ENCODE measurements at regions not wholly inside any gene's neighbourhood (a gene's known extent, or its start where the extent isn't known, plus 50 kb on each side); places are given as distances from the start of the nearest gene placed in this dataset.

DNA sequence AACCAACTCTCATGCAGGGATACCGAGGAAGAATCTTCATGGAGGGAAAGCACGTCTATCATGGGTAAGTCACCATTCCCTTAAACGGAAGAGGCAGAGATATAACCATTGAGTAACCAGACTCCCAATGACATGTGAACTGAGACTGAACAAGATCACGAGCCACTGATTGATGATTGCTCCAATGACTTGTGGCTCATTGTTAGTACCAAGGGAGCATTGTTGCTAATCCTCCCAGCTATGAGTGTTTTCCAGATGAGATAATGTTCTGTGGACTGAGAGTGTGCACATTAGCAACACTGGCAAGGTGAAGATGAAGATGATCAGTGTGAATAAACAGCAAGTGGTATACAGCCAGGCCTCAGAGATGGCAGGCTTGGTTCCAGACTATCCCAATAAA is 219.2 kb upstream of the MAP3K1 start:
- no peak for DNase-seq (ENCODE audit: extremely low read depth, low read depth, low spot score)

GRCh38 chr5:56595566-56595965 is 219.8 kb upstream of the MAP3K1 start:
- DNase-seq (ENCODE audit: extremely low read depth, low read depth, low spot score) = no peak

DNA sequence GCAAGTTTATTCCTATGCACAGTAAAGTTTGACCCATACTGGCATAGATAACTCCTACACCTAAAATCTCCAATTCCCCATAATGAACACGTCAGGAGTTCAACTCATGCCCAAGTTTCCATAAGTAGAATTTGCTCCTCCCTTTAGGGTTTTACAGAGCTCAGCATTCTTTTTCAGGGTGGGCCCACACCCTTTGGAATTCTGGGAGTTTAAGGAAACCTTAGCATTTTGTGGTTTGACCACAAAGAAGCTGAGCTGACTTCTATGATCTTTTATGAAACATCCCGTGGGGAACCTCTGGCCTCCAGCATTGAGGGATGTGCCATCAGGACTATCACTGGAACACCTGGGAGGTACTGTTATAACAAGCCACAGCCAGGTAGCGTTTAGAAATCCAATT is 220.6 kb upstream of the MAP3K1 start:
- DNase-seq (ENCODE audit: extremely low read depth, low read depth, low spot score) = no peak

DNA sequence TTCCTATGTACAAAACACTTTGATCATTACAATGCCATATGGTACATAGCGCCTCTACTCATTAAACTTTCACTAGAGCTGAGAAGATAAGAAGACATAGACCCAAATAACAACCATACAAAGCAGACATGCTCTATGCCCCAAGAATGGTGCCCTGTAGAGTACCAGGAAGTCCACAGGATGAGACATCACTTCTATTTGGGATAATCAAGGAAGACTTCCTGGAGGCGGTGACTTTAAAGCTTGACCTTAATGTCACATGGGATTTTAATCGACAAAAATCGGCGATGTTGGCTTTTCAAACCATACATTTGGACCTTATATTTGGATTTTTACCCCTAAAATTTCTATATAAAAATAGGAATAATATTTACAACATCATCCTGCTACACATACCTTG is 224.3 kb upstream of the MAP3K1 start:
- no peak for DNase-seq (ENCODE audit: extremely low read depth, low read depth, low spot score)

DNA sequence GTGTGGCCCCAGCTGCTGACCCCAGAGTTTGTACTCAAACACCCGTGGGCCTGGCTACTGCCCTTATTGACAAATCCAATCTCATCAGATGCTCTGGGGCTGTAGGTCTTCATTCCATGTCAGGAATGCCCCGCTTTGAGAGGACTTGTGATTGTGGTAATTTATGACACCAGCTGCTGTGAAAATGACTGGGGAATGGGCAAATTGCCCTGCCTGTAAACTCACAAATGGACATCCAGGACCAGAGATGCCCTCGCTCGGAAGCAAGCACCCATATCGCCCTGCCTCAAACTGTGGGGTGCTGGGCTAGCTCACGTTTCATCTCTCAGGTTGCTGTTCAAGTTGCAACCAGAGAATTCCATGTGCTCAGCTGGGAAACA is 225.9 kb upstream of the MAP3K1 start:
- no peak for DNase-seq (ENCODE audit: extremely low read depth, low read depth, low spot score)

DNA sequence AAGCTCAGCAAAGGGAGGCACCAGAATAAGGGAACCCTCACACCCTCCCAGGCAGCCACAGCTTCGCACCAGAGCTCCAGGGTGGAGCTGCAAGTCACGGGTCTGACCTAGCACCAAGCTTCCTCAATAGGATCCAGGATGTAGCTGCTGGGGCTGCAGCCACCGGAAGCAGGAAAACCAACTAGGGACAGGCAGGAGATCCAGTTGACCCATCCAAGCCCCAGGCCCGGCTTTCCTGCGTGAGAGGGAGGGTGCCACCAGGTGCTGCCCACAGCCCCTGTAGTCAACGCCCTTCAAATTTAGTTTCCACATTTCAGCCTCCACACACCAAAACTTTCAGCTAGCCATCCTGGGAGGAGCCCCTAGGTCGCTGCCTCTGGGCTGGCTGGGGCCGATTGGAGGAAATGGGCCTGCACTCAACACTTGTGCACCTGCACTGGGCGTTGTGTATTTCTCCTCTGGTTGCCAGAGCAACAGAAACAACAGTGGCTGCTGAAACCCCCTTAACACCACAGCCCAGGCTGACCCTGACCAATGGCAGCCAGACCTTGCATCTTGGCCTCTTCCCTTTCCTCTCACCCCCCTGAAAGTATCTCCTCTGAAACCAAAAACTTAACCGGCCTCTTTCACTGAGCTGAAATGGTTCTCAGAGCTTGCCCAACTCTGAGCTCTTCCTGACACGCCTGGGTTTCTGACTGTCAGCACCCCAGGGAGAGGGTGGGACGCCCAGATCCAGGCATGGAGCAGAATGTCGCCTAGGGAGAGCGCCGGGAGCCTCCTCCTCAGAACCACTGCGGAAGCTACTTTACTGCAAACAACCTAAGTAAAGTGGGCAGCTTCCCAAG is 226.5 kb upstream of the MAP3K1 start:
- DNase-seq (ENCODE audit: extremely low read depth, low read depth, low spot score) = no peak

GRCh38 chr5:56588131-56588487 is 227.2 kb upstream of the MAP3K1 start:
- DNase-seq (ENCODE audit: extremely low read depth, low read depth, low spot score) = no peak

GRCh38 chr5:56587381-56588130 is 227.8 kb upstream of the MAP3K1 start:
- no peak for DNase-seq (ENCODE audit: extremely low read depth, low read depth, low spot score)

DNA sequence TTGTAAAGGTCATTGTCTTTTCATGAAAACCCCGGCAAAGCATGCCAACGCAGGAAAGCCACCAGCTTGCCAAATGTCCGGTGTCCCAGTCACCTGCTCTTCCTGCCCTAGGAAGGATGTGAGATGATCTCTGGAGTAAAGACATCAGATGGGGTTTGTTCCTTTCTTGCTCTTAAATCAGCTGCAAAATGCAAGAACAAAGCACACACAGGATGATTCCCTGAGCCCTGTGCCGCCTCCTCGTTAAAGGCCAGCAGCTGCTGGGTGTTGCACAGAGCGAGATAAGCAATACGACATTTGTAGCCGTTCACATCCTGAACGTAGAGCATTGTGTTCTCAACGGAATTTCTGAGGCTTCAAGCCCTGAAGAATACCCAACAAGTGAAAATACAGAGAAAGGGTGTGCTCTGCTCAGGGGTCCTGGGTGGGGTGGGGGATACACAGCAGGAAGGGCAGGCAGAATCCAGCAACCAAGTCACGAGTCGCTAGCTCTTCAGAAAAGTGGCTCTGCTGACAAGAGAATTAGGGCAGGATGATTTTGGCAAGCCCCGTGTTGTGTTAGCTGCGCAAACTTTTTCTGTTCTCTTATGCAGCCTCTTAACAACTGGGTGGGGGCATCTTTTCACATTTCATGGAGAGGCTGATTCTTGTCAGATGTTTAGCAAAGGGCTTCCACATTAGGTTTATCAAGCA is 229.2 kb upstream of the MAP3K1 start:
- DNase-seq (ENCODE audit: extremely low read depth, low read depth, low spot score) = no peak

DNA sequence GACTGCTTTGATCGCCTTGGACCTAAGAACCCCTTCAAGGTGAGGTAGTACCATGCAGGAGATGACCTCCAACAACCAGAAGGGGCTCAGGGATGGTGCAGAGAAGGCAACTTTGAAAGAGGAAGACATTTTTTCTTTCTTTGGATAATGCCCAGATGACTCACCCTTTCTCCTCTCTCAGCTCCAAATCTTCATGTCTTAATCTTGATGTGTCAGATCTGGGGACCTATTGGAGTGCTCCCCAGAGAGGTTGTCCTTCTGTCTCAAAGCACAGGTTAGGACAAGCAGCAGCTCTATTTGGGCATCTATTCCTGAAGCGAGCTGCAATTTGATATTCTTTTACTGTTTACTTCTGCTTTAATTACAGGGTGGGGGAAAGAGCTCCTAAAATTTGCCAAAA is 229.9 kb upstream of the MAP3K1 start:
- DNase-seq (ENCODE audit: extremely low read depth, low read depth, low spot score) = no peak

DNA sequence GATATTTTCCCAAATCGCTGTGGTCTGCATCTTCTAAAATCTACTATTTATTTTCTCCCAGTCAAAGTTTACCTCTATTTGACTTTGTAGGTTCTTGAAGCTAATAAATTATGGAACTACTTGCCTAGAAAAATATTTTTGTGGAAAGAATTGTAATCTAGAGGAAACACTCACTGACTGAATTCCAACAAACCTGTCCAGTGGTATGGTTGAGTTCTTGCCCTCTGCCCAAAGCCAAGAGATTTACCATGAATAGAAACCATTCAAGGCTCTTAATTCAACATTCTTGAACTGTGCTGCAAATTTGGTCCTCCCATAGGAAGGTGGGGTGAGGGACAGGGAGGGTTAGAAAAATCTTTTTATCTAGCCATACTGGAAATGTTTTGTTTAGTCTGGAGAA is 233.9 kb upstream of the MAP3K1 start:
- no peak for DNase-seq (ENCODE audit: extremely low read depth, low read depth, low spot score)

DNA sequence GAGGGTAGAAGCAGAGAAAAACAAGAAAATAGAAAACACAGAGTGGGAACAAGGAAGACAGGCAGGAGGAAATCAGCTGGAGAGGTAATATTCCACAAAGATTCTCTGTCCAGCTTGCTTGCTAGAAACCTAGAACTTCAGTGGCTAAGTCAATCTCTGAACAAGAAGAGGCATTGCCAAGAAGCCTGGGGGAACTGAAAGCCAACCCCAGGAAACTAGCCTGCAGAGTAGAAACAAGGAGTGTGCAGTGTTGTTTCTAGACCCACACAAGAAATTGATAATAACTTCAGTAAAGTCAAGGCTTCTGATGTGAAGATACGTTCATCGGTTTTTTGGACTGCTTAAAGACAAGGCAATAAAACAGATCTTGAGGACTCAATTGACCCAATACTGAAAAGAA is 234.5 kb upstream of the MAP3K1 start:
- DNase-seq (ENCODE audit: extremely low read depth, low read depth, low spot score) = no peak

- DNase-seq (ENCODE audit: extremely low read depth, low read depth, low spot score) = no peak
These were observed 239.5 kb upstream of the MAP3K1 start for GRCh38 chr5:56575821-56576220.

DNA sequence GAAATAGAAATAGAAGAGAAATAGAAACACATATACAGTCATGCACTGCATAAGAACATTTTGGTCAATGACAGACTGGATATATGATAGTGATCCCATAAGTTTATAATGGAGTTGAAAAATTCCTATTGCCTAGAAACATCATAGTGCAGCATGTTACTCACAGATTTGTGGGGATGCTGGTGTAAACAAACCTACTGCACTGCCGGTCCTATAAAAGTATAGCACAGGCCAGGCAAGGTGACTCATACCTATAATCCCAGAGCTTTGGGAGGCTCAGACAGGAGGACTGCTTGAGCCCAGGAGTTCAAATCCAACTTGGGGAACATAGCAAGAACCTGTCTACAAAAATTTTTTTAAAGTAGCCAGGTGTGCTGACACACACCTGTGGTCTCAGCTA is 240.6 kb upstream of the MAP3K1 start:
- DNase-seq (ENCODE audit: extremely low read depth, low read depth, low spot score) = no peak

DNA sequence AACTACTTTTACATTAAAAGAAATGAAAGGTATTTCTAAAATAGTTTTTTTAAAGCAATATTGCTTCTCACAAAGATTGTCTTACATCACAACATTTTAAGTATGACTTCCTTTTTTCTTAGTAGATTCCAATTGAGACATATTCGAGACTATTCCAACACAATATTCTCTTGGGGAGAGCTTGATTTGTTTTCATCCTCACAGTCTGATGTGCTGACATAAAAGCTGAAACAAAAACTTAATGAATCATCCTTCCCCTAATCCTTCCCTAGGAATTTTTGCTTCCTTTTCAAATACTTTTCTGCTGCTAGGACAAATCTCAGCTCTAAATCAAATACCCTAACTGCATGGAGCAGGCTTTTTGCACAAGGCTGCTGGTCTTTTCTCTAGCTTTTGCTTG is 245.8 kb upstream of the MAP3K1 start:
- DNase-seq (ENCODE audit: extremely low read depth, low read depth, low spot score) = no peak

GRCh38 chr5:56569076-56569475 is 246.3 kb upstream of the MAP3K1 start:
- no peak for DNase-seq (ENCODE audit: extremely low read depth, low read depth, low spot score)

- DNase-seq (ENCODE audit: extremely low read depth, low read depth, low spot score) = no peak
These were observed 248.1 kb upstream of the MAP3K1 start for GRCh38 chr5:56567278-56567677.

DNA sequence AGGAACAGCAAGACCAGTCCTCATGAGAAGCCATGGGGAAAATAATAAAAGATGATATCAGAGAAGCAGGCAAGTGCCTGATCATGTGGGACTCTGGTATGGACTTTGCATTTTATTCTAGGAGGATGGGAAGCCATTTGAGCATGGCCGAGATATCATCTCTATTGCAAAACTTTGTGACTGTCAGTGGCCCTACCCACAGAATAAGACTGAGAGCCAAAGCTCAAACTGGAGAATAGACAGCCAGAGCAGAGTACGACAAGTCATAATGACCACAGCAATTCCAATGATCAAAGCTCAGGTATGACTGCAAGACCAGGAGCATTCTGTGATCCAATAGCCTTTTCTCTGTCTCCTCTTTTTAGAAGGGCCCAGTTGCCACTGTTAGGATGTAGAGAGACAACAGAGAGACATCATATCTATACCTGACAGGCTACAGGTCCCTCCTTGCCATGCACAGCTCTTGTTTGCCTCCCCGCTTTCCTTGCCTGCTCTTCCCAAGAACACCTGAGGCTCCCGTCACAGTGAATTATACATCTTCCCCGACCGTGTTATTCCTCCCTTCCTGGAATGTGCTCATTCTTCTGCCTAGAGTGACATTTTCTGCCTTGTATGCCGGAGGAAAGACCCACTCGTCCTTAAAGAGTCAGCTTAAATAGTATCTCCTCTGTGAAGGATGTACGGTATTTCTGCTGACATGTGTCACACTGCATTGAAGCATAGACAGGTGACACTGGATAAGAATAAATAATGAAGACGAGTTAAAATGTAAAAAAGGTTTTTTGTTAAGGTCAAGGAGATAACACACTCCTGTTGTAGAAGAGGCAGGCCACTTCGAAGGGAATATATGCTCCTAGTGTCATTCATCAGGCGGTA is 248.7 kb upstream of the MAP3K1 start:
- no peak for DNase-seq (ENCODE audit: extremely low read depth, low read depth, low spot score)

DNA sequence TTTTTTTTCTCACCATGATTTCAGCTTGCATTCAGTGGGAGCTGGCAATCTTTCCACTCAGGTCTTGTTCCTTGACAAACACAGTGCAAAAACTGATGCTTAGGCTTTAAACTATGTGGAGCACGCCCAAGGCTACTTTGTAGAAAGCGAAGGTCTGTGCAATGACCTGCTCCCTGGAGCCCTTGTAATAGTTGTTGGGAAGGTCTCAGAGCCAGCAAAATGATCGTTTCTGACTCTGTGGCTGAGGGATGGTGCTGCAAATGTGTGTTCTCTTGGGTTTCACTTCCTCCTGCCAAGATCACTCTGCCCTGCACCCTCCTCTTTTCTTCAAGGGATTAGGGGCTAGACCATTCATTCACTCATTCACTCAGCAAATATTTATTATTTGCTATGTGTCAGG is 249.7 kb upstream of the MAP3K1 start:
- DNase-seq (ENCODE audit: extremely low read depth, low read depth, low spot score) = no peak

- DNase-seq (ENCODE audit: extremely low read depth, low read depth, low spot score) = no peak
These were observed 250.1 kb upstream of the MAP3K1 start for GRCh38 chr5:56565283-56565615.
